ENCODE measurements at regions not wholly inside any gene's neighbourhood (a gene's known extent, or its start where the extent isn't known, plus 50 kb on each side); places are given as distances from the start of the nearest gene placed in this dataset.

GRCh38 chr3:128568602-128569490 lies 75.8 kb upstream of the GATA2 start:
- Histone ChIP-seq H3K79me1 (ENCODE audit: insufficient read depth, low read depth, low read length, poor library complexity, severe bottlenecking) (no peaks in the 10 kb centered on the region), H3K27me3 (ENCODE audit: insufficient read depth, low read length) (no peaks in the 10 kb centered on the region; the same call in 1 of the 2 replicates), H3K9me3 (ENCODE audit: control insufficient read depth, low read depth, low read length) (no peaks in the 10 kb centered on the region), H3K18ac (ENCODE audit: insufficient read length, low read depth, low read length) (peak overlapping the region; percentile 82), H2BK120ac (ENCODE audit: low read depth, low read length, poor library complexity, severe bottlenecking) (no peak overlapping the region), H2BK20ac (ENCODE audit: low read depth, low read length, poor library complexity, severe bottlenecking) (no peak overlapping the region), H2BK12ac (ENCODE audit: insufficient read length, low read depth, low read length) (peak overlapping the region; percentile 29), H3K23ac (ENCODE audit: insufficient read length, low read depth, low read length) (no peak overlapping the region), H3K9ac (ENCODE audit: extremely low read depth, insufficient read length, low read length) (peak overlapping the region; percentile 2), H2BK15ac (ENCODE audit: low read depth, low read length) (no peak overlapping the region), H3K23me2 (ENCODE audit: insufficient read length, low read depth, low read length, poor library complexity, severe bottlenecking) (no peaks in the 10 kb centered on the region), H3K4me1 (ENCODE audit: insufficient read depth, low read length) (peaks cover 10% of the 10 kb centered on the region; the same call in 1 of the 2 replicates), H4K8ac (replicated peaks; ENCODE audit: insufficient read length, low read depth, low read length) (no peak overlapping the region), H2AK5ac (ENCODE audit: insufficient read length, low read length) (no peak overlapping the region), H4K20me1 (ENCODE audit: control insufficient read depth, insufficient read depth, insufficient read length) (no peaks in the 10 kb centered on the region), H3K27ac (ENCODE audit: insufficient read length, low read depth, low read length) (peak overlapping the region; percentile 58), H2BK5ac (ENCODE audit: insufficient read length, low read length) (no peak overlapping the region), H2AFZ (ENCODE audit: low read length) (no peak overlapping the region), H4K5ac (ENCODE audit: insufficient read length, low read depth, low read length) (peak overlapping the region; percentile 86), H3K79me2 (ENCODE audit: insufficient read depth, low read length) (no peaks in the 10 kb centered on the region), H3K56ac (ENCODE audit: insufficient read length, low read depth, low read length) (no peak overlapping the region), H3T11ph (ENCODE audit: low read length) (no peak overlapping the region), H4K91ac (ENCODE audit: insufficient read length, low read depth, low read length) (no peak overlapping the region), H3K4ac (ENCODE audit: low read depth, low read length) (peak overlapping the region; percentile 9; the same call in 1 of the 2 replicates), H3K14ac (ENCODE audit: insufficient read depth, low read length) (peak overlapping the region; percentile 72), H3K4me2 (ENCODE audit: insufficient read depth, insufficient read length, low read length) (no peak overlapping the region)
- Mint-ChIP-seq H3K36me3 (ENCODE audit: insufficient read depth in 1 of 3, low read depth in 3 of 3) (no peaks in the 10 kb centered on the region), H3K27me3 (ENCODE audit: low read depth) (peaks cover 17% of the 10 kb centered on the region), H3K4me3 (peak overlapping the region; percentile 26 to 41; a peak in 2 of 5 replicates), H3K9me3 (0 out of 5 replicates have a peak, but pooled peaks cover 0 to 2% of the 10 kb centered on the region in 2 experiments), H3K4me1 (peaks cover 16 to 39% of the 10 kb centered on the region in 2 experiments), H3K27ac (peak overlapping the region; percentile 92 to 99 (median 98))
- WGBS (ENCODE audit: extremely low coverage, insufficient read length, low lambda C conversion rate): no CpG with 5 or more reads among the region's 17 CpGs
- no peak for TF ChIP-seq CTCF (conservative IDR thresholded peaks at IDR 0.05)
- no peak for DNase-seq

Data from H9 (cell line).